Trophoblast cell (in vitro differentiated cells and primary cell): ENCODE measurements at regions not wholly inside any gene's neighbourhood (a gene's known extent, or its start where the extent isn't known, plus 50 kb on each side); places are given as distances from the start of the nearest gene placed in this dataset.

Source experiments
- DNase-seq, 2 donors: peaks; one replicate each; pipeline ENCODE4 v3.0.0-alpha.2; 2016
- H2AFZ ChIP-seq: 2 replicates; pipeline ENCODE4 v1.6.1; 2013; ENCODE audit warnings: low read length, moderate library complexity, mild to moderate bottlenecking; ENCODE audit not compliant: insufficient read depth, poor library complexity
- H2AK5ac ChIP-seq: 2 replicates; pipeline ENCODE4 v1.6.1; 2013; ENCODE audit warnings: mild to moderate bottlenecking, low read length
- H2BK120ac ChIP-seq: 2 replicates; pipeline ENCODE4 v1.6.1; 2013; ENCODE audit warnings: low read length, mild to moderate bottlenecking, moderate library complexity; ENCODE audit not compliant: insufficient read depth, poor library complexity
- H2BK12ac ChIP-seq: 2 replicates; pipeline ENCODE4 v1.6.1; 2013; ENCODE audit warnings: mild to moderate bottlenecking, low read length, moderate library complexity
- H2BK5ac ChIP-seq: 2 replicates; pipeline ENCODE4 v1.6.1; 2013; ENCODE audit warnings: low read length, low read depth, moderate library complexity, mild to moderate bottlenecking; ENCODE audit not compliant: poor library complexity
- H3K14ac ChIP-seq: 2 replicates; pipeline ENCODE4 v1.6.1; 2013; ENCODE audit warnings: mild to moderate bottlenecking, low read length
- H3K18ac ChIP-seq: 2 replicates; pipeline ENCODE4 v1.6.1; 2013; ENCODE audit warnings: mild to moderate bottlenecking, low read length
- H3K23ac ChIP-seq: 2 replicates; pipeline ENCODE4 v1.6.1; 2013; ENCODE audit warnings: low read length
- H3K27ac ChIP-seq: 2 replicates; pipeline ENCODE4 v1.5.1; 2013; ENCODE audit warnings: low read depth, mild to moderate bottlenecking, inconsistent platforms, low read length, moderate library complexity
- H3K27me3 ChIP-seq: 2 replicates; pipeline ENCODE4 v1.6.1; 2013; ENCODE audit warnings: inconsistent platforms, mild to moderate bottlenecking, low read length, moderate library complexity; ENCODE audit not compliant: insufficient read depth
- H3K36me3 ChIP-seq, 2 experiments: 1 replicate in 1 of 2; 2 replicates in 1 of 2; pipeline ENCODE4 v1.6.1; 2013; ENCODE audit warnings: low read length in 2 of 2, mild to moderate bottlenecking in 2 of 2, moderate library complexity in 1 of 2; ENCODE audit not compliant: insufficient read depth in 2 of 2, control insufficient read depth in 1 of 2
- H3K4ac ChIP-seq: 2 replicates; pipeline ENCODE4 v1.6.1; 2013; ENCODE audit warnings: low read depth, mild to moderate bottlenecking, low read length, moderate library complexity
- H3K4me1 ChIP-seq, 2 experiments: 1 replicate in 1 of 2; 2 replicates in 1 of 2; pipeline ENCODE4 v1.6.1; 2013; ENCODE audit warnings: low read length in 2 of 2, mild to moderate bottlenecking in 2 of 2, moderate library complexity in 1 of 2; ENCODE audit not compliant: insufficient read depth in 2 of 2, control insufficient read depth in 1 of 2
- H3K4me2 ChIP-seq: 2 replicates; pipeline ENCODE4 v1.6.1; 2013; ENCODE audit warnings: inconsistent platforms, mild to moderate bottlenecking, low read length, moderate library complexity
- H3K4me3 ChIP-seq: 2 replicates; pipeline ENCODE4 v1.5.1; 2013; ENCODE audit warnings: mild to moderate bottlenecking, low read depth, low read length, inconsistent platforms
- H3K79me1 ChIP-seq: one replicate; pipeline ENCODE4 v1.6.1; 2013; ENCODE audit warnings: low read length
- H3K79me2 ChIP-seq: 2 replicates; pipeline ENCODE4 v1.6.1; 2013; ENCODE audit warnings: low read length, mild to moderate bottlenecking; ENCODE audit not compliant: control insufficient read depth, insufficient read depth, poor library complexity
- H3K9ac ChIP-seq: 2 replicates; pipeline ENCODE4 v1.6.1; 2013; ENCODE audit warnings: mild to moderate bottlenecking, low read length
- H3K9me3 ChIP-seq: 2 replicates; pipeline ENCODE4 v1.6.1; 2013; ENCODE audit warnings: low read depth, mild to moderate bottlenecking, control low read depth, inconsistent platforms, low read length; ENCODE audit not compliant: insufficient read depth
- H4K12ac ChIP-seq: 2 replicates; pipeline ENCODE4 v1.6.1; 2013; ENCODE audit warnings: low read depth, mild to moderate bottlenecking, low read length, moderate library complexity
- H4K8ac ChIP-seq: 2 replicates; pipeline ENCODE4 v1.6.1; 2013; ENCODE audit warnings: low read depth, mild to moderate bottlenecking, low read length, moderate library complexity
- H4K91ac ChIP-seq: one replicate; pipeline ENCODE4 v1.6.1; 2013; ENCODE audit warnings: low read depth, mild to moderate bottlenecking, low read length, moderate library complexity
- WGBS: extraction: QIAGEN DNeasy Blood & Tissue Kit; methylation state at CpG from one replicate; pipeline ENCODE4 v1.1.7; 2013; ENCODE audit warnings: missing lambda C conversion rate; ENCODE audit not compliant: insufficient read length, insufficient coverage; ENCODE audit errors: extremely low coverage; 5-methylcytosine and 5-hydroxymethylcytosine counted together

- WGBS = no CpG with 5 or more reads among the region's 3 CpGs
- Histone ChIP-seq H2BK120ac (no peak overlapping the region), H3K14ac (no peak overlapping the region), H4K91ac (no peak overlapping the region), H3K27me3 (no peaks in the 10 kb centered on the region), H3K4me1 (no peaks in the 10 kb centered on the region), H3K9me3 (peaks cover 2% of the 10 kb centered on the region), H3K9ac (no peak overlapping the region), H3K79me1 (no peaks in the 10 kb centered on the region), H3K4me2 (no peak overlapping the region), H2AFZ (no peak overlapping the region), H4K12ac (no peak overlapping the region), H3K23ac (no peak overlapping the region), H3K18ac (no peak overlapping the region), H2AK5ac (no peak overlapping the region), H3K27ac (no peak overlapping the region), H2BK12ac (no peak overlapping the region), H3K79me2 (no peaks in the 10 kb centered on the region), H4K8ac (no peak overlapping the region), H3K36me3 (no peaks in the 10 kb centered on the region), H3K4ac (no peak overlapping the region), H3K4me3 (no peak overlapping the region), H2BK5ac (no peak overlapping the region)
- DNase-seq = no peak
Observed at GRCh38 chr5:118486647-118487225, 501.6 kb downstream of the DTWD2 start.

GRCh38 chr5:118479285-118479684 is 509.1 kb downstream of the DTWD2 start:
- Histone ChIP-seq H3K18ac (no peak overlapping the region), H3K14ac (no peak overlapping the region), H3K9me3 (peaks cover 5% of the 10 kb centered on the region), H3K23ac (no peak overlapping the region), H3K27ac (no peak overlapping the region), H2BK12ac (no peak overlapping the region), H2BK5ac (no peak overlapping the region), H3K27me3 (no peaks in the 10 kb centered on the region), H4K8ac (no peak overlapping the region), H3K9ac (no peak overlapping the region), H3K79me1 (no peaks in the 10 kb centered on the region), H3K4me1 (no peaks in the 10 kb centered on the region), H3K4me2 (no peak overlapping the region), H3K36me3 (no peaks in the 10 kb centered on the region), H3K79me2 (no peaks in the 10 kb centered on the region), H3K4me3 (no peak overlapping the region), H4K91ac (no peak overlapping the region), H3K4ac (no peak overlapping the region), H4K12ac (no peak overlapping the region), H2AK5ac (no peak overlapping the region), H2BK120ac (no peak overlapping the region), H2AFZ (no peak overlapping the region)
- DNase-seq = no peak
- no CpG with 5 or more reads among the region's 2 CpGs for WGBS

- Histone ChIP-seq H3K14ac (no peak overlapping the region), H4K12ac (no peak overlapping the region), H3K4me1 (no peaks in the 10 kb centered on the region), H2BK5ac (no peak overlapping the region), H2AK5ac (no peak overlapping the region), H3K9ac (no peak overlapping the region), H2AFZ (no peak overlapping the region), H3K27me3 (no peaks in the 10 kb centered on the region), H3K27ac (no peak overlapping the region), H3K18ac (no peak overlapping the region), H3K4me3 (no peak overlapping the region), H3K79me2 (no peaks in the 10 kb centered on the region), H4K91ac (no peak overlapping the region), H3K4ac (no peak overlapping the region), H3K9me3 (peaks cover 5% of the 10 kb centered on the region), H3K79me1 (no peaks in the 10 kb centered on the region), H3K36me3 (no peaks in the 10 kb centered on the region), H2BK12ac (no peak overlapping the region), H3K4me2 (no peak overlapping the region), H4K8ac (no peak overlapping the region), H2BK120ac (no peak overlapping the region), H3K23ac (no peak overlapping the region)
- DNase-seq = no peak
- WGBS = no CpG with 5 or more reads among the region's 8 CpGs
Observed at GRCh38 chr5:118478852-118479251, 509.5 kb downstream of the DTWD2 start.

DNA sequence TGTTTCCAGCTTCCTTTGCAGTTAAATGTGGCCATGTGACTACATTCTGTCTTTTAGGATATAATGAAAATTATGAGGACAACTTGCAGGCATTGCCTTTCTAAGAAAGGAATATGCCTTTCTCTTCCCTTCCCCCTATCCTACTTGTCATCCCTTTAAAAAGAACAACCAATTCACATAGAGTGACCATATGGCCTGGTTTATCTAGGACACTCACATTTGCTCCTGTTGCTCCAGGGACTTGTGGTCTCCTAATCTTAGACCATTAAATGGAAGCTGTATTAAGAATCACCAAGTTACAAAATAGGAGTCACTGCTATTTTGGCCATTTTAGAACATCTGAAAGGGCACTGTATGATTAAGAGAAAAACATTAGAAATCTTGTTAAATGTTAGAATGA is 520.3 kb downstream of the DTWD2 start:
- no peak overlapping the region for H3K18ac ChIP-seq

More for the DNA sequence above, 520.3 kb downstream of the DTWD2 start:
- Histone ChIP-seq H3K23ac (no peak overlapping the region), H3K79me1 (no peaks in the 10 kb centered on the region), H3K36me3 (no peaks in the 10 kb centered on the region), H2BK12ac (no peak overlapping the region), H3K4ac (no peak overlapping the region), H2AK5ac (no peak overlapping the region), H3K27me3 (no peaks in the 10 kb centered on the region), H3K9ac (no peak overlapping the region), H3K79me2 (no peaks in the 10 kb centered on the region), H3K4me1 (no peaks in the 10 kb centered on the region), H3K4me3 (no peak overlapping the region), H4K91ac (no peak overlapping the region), H4K12ac (no peak overlapping the region), H2BK120ac (no peak overlapping the region), H4K8ac (no peak overlapping the region), H3K9me3 (no peaks in the 10 kb centered on the region), H2BK5ac (no peak overlapping the region), H2AFZ (no peak overlapping the region), H3K4me2 (no peak overlapping the region), H3K14ac (no peak overlapping the region), H3K27ac (no peak overlapping the region)
- no peak for DNase-seq
